ENCODE measurements at regions not wholly inside any gene's neighbourhood (a gene's known extent, or its start where the extent isn't known, plus 50 kb on each side); places are given as distances from the start of the nearest gene placed in this dataset.
A peak's percentile ranks its signal among the peaks of the same experiment; 100 is the strongest.

- TF ChIP-seq BHLHE40 (IDR thresholded peaks at IDR 0.05; ENCODE audit: borderline replicate concordance) = no peak
- no peak for TF ChIP-seq FOXA1 (IDR thresholded peaks at IDR 0.05)
- no peak for TF ChIP-seq LEF1 (IDR thresholded peaks at IDR 0.05; ENCODE audit: borderline replicate concordance)
- no peak for TF ChIP-seq ZNF384 (IDR thresholded peaks at IDR 0.05)
- no peak for TF ChIP-seq PKNOX1 (IDR thresholded peaks at IDR 0.05)
- TF ChIP-seq FOXK2 (IDR thresholded peaks at IDR 0.05) = no peak
- no peak for TF ChIP-seq NFRKB (IDR thresholded peaks at IDR 0.05)
- no peak for TF ChIP-seq HDGF (IDR thresholded peaks at IDR 0.05; ENCODE audit: borderline replicate concordance)
- no peak for TF ChIP-seq SP1 (IDR thresholded peaks at IDR 0.05)
- TF ChIP-seq ELF4 (IDR thresholded peaks at IDR 0.05) = no peak
- TF ChIP-seq ARNT (IDR thresholded peaks at IDR 0.05) = no peak
- ChIA-PET POLR2A (no interaction called here), CTCF (no interaction called here)
- DNase-seq (ENCODE audit: extremely low spot score) = no peak
Measured at GRCh38 chr14:48490756-48491155, 815.4 kb upstream of the MDGA2 start.

GRCh38 chr14:48473944-48474343 is 798.5 kb upstream of the MDGA2 start:
- TF ChIP-seq ARNT (IDR thresholded peaks at IDR 0.05) (no peak), TARDBP (IDR thresholded peaks at IDR 0.05) (no peak)
- DNase-seq (ENCODE audit: extremely low spot score) = no peak
- CTCF ChIA-PET = no interaction called here
- POLR2A ChIA-PET = no interaction called here

GRCh38 chr14:48456051-48456450 is 780.6 kb upstream of the MDGA2 start:
- ChIA-PET POLR2A (no interaction called here), CTCF (no interaction called here)
- TF ChIP-seq L3MBTL2 (conservative IDR thresholded peaks at IDR 0.05) = no peak
- no peak for DNase-seq (ENCODE audit: extremely low spot score)

DNA sequence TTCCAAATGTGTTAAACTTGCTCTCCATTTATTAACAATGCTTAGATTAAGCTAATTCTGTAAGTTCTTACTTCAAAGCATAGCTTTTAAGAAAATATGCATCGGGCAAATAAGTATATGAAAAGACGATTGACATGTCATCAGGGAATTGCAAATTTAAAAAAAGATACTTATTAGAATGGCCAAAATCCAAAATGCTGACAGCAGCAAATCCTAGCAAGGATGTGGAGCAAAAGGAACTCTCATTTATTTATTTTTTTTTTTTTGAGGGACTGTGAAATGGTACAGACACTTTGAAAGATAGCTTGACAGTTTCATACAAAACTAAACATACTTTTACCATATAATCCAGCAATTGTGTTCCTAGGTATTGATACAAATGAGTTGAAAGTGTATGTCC is 779.5 kb upstream of the MDGA2 start:
- no peak for TF ChIP-seq BHLHE40 (IDR thresholded peaks at IDR 0.05; ENCODE audit: borderline replicate concordance)
- TF ChIP-seq CTBP1 (IDR thresholded peaks at IDR 0.05; ENCODE audit: borderline replicate concordance) = no peak
- no peak for TF ChIP-seq ZNF384 (IDR thresholded peaks at IDR 0.05)
- TF ChIP-seq FOXM1 (IDR thresholded peaks at IDR 0.05; ENCODE audit: borderline replicate concordance) = no peak
- TF ChIP-seq SP1 (IDR thresholded peaks at IDR 0.05) = no peak
- TF ChIP-seq FOXA1 (IDR thresholded peaks at IDR 0.05) = no peak
- ChIA-PET CTCF (no interaction called here), POLR2A (no interaction called here)
- DNase-seq (ENCODE audit: extremely low spot score) = no peak

GRCh38 chr14:48452437-48452995 is 777.1 kb upstream of the MDGA2 start:
- CTCF ChIA-PET = no interaction called here
- TF ChIP-seq NFRKB (IDR thresholded peaks at IDR 0.05) (no peak), PKNOX1 (IDR thresholded peaks at IDR 0.05) (peak; percentile 52), ZNF384 (IDR thresholded peaks at IDR 0.05) (no peak), FOXM1 (IDR thresholded peaks at IDR 0.05; ENCODE audit: borderline replicate concordance) (no peak), LEF1 (IDR thresholded peaks at IDR 0.05; ENCODE audit: borderline replicate concordance) (no peak), ELF4 (IDR thresholded peaks at IDR 0.05) (no peak), SUZ12 (IDR thresholded peaks at IDR 0.05) (no peak), ARNT (IDR thresholded peaks at IDR 0.05) (no peak)

DNA sequence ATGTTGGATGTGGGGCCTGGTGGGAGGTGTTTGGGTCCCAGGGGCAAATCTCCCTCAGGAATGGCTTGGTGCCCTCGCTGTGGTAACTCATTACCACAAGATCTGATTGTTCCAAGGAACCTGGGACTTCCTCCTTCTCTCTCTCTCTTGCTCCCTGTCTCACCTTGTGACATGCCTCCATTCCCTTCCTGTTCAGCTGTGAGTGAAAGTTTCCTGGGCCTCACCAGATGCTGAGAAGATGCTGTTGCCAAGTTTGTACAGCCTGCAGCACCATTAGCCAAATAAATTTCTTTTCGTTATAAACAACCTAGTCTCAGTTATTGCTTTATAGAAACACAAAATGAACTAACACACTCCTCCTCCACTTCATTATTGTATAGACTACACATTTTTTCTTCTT is 759.8 kb upstream of the MDGA2 start:
- ChIA-PET CTCF (no interaction called here), POLR2A (no interaction called here)
- TF ChIP-seq FOXA1 (IDR thresholded peaks at IDR 0.05) (no peak), BHLHE40 (IDR thresholded peaks at IDR 0.05; ENCODE audit: borderline replicate concordance) (no peak), CTBP1 (IDR thresholded peaks at IDR 0.05; ENCODE audit: borderline replicate concordance) (no peak), ARNT (IDR thresholded peaks at IDR 0.05) (no peak), TARDBP (IDR thresholded peaks at IDR 0.05) (no peak), SP1 (IDR thresholded peaks at IDR 0.05) (no peak), FOXK2 (IDR thresholded peaks at IDR 0.05) (no peak), L3MBTL2 (conservative IDR thresholded peaks at IDR 0.05) (no peak)
- DNase-seq (ENCODE audit: extremely low spot score) = no peak

More at GRCh38 chr14:48452437-48452995, 777.1 kb upstream of the MDGA2 start:
- no peak for DNase-seq (ENCODE audit: extremely low spot score)
- POLR2A ChIA-PET = no interaction called here

DNA sequence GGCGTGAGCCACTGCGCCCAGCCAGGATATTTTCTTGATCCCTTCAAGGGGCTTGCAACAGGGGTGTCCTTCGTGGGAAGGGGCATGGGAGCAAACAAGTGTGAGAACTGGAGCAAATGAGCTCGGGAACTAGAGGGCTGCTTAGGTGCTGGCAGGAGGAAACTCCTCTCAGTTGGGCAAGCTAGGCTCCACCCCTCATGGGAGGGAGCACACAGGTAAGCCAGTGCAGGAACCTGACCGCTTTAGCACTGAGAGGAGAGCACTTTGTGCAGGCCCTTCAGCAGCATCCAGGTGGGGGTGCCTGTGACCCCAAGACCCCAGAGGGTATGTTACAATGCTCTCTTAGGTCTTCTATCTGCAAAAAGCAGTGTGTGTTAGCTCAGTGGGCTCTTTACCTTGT is 755.4 kb upstream of the MDGA2 start:
- ChIA-PET CTCF (no interaction called here), POLR2A (no interaction called here)
- DNase-seq (ENCODE audit: extremely low spot score) = no peak
- TF ChIP-seq TARDBP (IDR thresholded peaks at IDR 0.05) (no peak), SUZ12 (IDR thresholded peaks at IDR 0.05) (no peak), FOXM1 (IDR thresholded peaks at IDR 0.05; ENCODE audit: borderline replicate concordance) (no peak), ZNF384 (IDR thresholded peaks at IDR 0.05) (no peak), L3MBTL2 (conservative IDR thresholded peaks at IDR 0.05) (no peak), NFRKB (IDR thresholded peaks at IDR 0.05) (no peak), FOXK2 (IDR thresholded peaks at IDR 0.05) (no peak), HDGF (IDR thresholded peaks at IDR 0.05; ENCODE audit: borderline replicate concordance) (no peak), BHLHE40 (IDR thresholded peaks at IDR 0.05; ENCODE audit: borderline replicate concordance) (no peak), SP1 (IDR thresholded peaks at IDR 0.05) (no peak), PKNOX1 (IDR thresholded peaks at IDR 0.05) (no peak), FOXA1 (IDR thresholded peaks at IDR 0.05) (no peak)

Measured in HEK293T (cell line).